GM12874 (cell line): ENCODE measurements at regions not wholly inside any gene's neighbourhood (a gene's known extent, or its start where the extent isn't known, plus 50 kb on each side); places are given as distances from the start of the nearest gene placed in this dataset.

Source experiments
- TF ChIP-seq, protein P1 (sequence below): IDR thresholded peaks from 2 replicates; pipeline ENCODE4 v1.5.1; 2011; ENCODE audit warnings: low read depth, mild to moderate bottlenecking, control low read depth, low read length, moderate library complexity; ENCODE audit not compliant: insufficient read depth

DNA sequence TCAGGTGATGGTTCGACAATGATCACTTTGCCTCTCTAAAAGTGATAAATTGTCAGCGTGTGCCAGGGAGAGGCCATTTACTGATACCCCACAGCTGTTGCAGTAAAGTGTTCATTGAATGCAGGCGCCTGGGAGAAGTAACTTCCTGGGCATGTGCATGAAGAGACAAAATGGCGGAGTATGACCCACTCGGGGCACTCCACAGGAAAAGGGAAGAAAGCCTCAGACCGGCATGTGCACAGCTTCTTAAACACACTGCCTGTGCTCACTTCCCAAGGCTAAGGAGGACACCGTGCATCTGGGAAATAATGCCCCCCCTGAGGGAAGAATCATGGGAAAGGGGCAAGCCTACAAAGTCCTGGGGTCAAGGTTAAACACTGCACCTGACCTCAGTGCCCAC is 329.5 kb downstream of the ICE1 start:
- TF ChIP-seq, protein P1, sequence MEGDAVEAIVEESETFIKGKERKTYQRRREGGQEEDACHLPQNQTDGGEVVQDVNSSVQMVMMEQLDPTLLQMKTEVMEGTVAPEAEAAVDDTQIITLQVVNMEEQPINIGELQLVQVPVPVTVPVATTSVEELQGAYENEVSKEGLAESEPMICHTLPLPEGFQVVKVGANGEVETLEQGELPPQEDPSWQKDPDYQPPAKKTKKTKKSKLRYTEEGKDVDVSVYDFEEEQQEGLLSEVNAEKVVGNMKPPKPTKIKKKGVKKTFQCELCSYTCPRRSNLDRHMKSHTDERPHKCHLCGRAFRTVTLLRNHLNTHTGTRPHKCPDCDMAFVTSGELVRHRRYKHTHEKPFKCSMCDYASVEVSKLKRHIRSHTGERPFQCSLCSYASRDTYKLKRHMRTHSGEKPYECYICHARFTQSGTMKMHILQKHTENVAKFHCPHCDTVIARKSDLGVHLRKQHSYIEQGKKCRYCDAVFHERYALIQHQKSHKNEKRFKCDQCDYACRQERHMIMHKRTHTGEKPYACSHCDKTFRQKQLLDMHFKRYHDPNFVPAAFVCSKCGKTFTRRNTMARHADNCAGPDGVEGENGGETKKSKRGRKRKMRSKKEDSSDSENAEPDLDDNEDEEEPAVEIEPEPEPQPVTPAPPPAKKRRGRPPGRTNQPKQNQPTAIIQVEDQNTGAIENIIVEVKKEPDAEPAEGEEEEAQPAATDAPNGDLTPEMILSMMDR: no peak

DNA sequence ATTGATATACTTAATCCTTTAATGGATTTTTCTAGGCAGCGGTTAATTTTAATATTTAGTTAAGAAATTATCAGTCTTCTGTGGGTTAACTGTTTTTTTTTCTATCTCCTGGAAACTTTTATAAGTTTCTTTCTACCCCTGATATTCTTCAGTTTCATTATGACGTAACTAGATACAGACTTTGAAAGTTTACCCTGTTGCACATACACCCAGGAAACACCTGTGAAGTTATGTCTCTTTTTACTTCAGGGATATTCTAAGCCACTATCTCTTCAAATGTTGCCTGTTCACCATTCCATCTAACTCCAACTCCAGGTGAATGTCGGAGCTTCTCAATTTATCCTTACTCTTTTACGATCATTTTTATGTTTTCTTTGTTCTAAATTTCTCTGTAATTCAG is 329.0 kb downstream of the ICE1 start:
- TF ChIP-seq, protein P1: no peak

DNA sequence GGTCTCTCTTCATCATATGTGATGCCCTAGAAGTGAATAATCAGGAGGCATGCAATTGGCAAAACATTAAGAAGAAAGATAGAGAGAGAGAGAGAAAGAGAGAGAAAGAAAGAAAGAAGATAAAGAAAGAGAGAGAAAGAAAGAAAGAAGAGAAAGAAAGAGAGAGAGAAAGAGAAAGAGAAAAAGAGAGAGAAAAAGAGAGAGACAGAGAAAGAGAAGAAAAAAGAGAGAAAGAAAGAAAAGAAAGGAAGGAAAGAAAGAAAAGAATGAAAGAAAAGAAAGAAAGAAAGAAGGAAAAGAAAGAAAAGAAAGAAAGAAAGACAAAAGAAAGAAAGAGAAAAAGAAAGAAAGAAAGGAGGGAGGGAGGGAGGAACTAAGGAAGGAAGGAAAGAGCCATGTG is 318.9 kb downstream of the ICE1 start:
- TF ChIP-seq, protein P1: no peak

DNA sequence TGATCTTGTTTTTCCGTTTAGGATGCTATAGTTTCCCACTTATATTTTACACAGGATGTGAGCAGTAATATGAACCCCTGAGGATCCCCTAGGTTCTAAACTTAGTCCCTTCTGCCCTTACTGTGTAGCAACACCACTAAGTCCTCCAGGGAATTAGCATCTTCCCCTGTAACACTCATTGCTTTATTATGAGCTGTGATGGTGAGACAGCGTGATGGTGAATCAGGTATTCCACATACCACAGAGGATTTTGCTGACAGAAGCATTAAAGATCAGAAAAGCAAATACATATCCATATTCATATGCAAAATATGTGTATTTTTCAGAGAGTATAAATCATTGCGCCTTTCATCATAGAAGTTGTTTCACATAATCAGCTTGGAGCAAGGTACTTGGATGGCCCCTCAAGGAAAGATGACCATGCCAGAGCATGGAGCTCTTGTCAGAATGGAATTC is 317.0 kb downstream of the ICE1 start:
- TF ChIP-seq, protein P1: no peak

DNA sequence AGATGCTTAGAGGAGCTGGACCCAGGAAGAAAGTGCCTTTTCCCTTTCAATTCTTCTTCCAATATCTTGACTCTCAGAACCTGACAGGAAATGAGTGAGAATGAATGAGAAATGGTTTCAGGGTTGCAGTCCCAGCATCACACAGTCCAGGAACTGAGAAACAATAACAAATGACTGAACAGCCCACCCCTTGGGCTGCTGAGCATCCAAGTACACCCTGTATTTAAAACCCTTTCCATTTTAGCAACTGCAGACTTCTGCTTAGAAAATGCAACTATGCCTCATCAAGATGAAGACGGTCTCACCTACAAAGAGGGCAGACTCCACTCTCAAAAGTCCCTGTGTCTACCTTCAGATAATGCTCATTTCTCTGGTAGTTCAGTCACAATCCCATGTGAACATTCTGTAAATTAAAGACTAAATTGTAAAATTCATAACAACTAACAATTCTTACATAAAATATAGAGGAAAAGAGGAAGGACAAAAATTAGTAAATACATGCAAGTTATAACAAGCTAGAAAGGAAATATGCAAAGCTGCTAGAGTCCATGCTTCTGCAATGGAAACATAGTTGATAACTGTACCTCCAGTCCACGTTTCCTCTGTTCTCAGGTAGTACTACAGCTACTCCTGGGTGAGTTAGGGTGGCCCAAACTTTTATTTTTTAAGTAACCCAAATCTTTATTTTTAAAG is 316.5 kb downstream of the ICE1 start:
- TF ChIP-seq, protein P1: no peak

DNA sequence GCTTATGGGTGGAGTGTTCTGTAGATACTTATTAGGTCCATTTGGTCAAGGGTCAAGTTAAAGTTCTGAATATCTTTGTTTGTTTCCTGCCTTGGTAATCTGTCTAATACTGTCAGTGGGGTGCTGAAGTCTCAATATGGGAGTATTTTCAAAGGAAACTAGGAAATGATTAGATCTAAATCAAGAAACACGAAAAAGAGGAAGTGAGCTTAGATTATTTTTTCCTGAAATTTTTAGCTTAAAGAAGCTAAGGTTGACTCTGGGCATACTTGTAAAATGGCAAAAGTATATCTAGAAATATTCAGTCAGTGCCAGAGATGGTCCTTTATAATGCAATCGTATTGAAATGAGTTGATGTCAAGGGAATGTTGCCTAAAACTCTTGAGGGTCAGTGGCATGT is 313.5 kb downstream of the ICE1 start:
- TF ChIP-seq, protein P1: no peak

DNA sequence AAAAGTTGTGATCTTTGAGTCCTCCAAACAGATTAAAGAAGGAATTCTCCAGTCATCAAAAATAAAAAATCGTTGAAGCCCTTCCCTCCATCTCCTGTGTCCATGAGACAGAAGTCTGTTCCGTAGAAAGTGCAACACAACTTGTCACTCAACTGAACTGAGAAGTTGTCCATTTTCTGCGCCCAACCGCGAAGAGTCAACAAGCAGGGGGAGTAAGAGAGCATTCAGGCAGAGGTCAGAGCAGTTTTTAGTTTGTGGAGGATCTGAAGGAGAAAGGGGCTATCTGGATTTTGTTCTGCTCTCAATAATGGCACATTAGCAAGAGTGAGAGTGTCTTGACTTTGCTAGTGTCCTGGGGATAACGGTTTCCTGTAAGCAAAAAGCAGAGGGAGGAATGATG is 303.9 kb downstream of the ICE1 start:
- TF ChIP-seq, protein P1: 0 out of 2 replicates have a peak, but pooled peaks have one; percentile 3
